HG03175 (cell line): ENCODE measurements at regions not wholly inside any gene's neighbourhood (a gene's known extent, or its start where the extent isn't known, plus 50 kb on each side); places are given as distances from the start of the nearest gene placed in this dataset.

ENCODE experiments used
- ATAC-seq: cut with Tn5 transposase; IDR thresholded peaks from one replicate; pipeline ENCODE4 v1.9.1; 2021; ENCODE audit warnings: mild to moderate bottlenecking, moderate library complexity; ENCODE audit not compliant: unreplicated experiment

- ATAC-seq, result no peak
Measured at GRCh38 chr12:98182821-98183220, 332.6 kb upstream of the TMPO start.

- no peak for ATAC-seq
Measured at GRCh38 chr12:98185606-98186005, 329.8 kb upstream of the TMPO start.

GRCh38 chr12:98188650-98189077, 326.7 kb upstream of the TMPO start:
- no peak for ATAC-seq

- no peak for ATAC-seq
Measured at GRCh38 chr12:98194591-98194990, 320.8 kb upstream of the TMPO start.

- no peak for ATAC-seq
Measured at GRCh38 chr12:98198261-98198982, 317.0 kb upstream of the TMPO start.

GRCh38 chr12:98208816-98209215, 306.6 kb upstream of the TMPO start:
- no peak for ATAC-seq

GRCh38 chr12:98211909-98212695, 303.3 kb upstream of the TMPO start:
- ATAC-seq, result no peak

- no peak for ATAC-seq
Measured at GRCh38 chr12:98213556-98213955, 301.8 kb upstream of the TMPO start.

- ATAC-seq, result no peak
Measured at GRCh38 chr12:98217257-98217656, 298.1 kb upstream of the TMPO start.

GRCh38 chr12:98220636-98221035, 294.8 kb upstream of the TMPO start:
- ATAC-seq, result no peak

GRCh38 chr12:98221243-98221808, 294.1 kb upstream of the TMPO start:
- ATAC-seq, result no peak

GRCh38 chr12:98222135-98222534, 293.3 kb upstream of the TMPO start:
- no peak for ATAC-seq

- ATAC-seq, result peak; percentile 82
Measured at GRCh38 chr12:98224584-98225221, 290.7 kb upstream of the TMPO start.

GRCh38 chr12:98227162-98227561, 288.2 kb upstream of the TMPO start:
- no peak for ATAC-seq

- peak; percentile 38 for ATAC-seq
Measured at GRCh38 chr12:98228683-98229539, 286.5 kb upstream of the TMPO start.

- ATAC-seq, result no peak
Measured at GRCh38 chr12:98229540-98229924, 285.9 kb upstream of the TMPO start.

- no peak for ATAC-seq
Measured at GRCh38 chr12:98232753-98233390, 282.5 kb upstream of the TMPO start.

- ATAC-seq, result no peak
Measured at GRCh38 chr12:98235301-98235700, 280.1 kb upstream of the TMPO start.

- no peak for ATAC-seq
Measured at GRCh38 chr12:98238515-98239130, 276.8 kb upstream of the TMPO start.

- ATAC-seq, result no peak
Measured at GRCh38 chr12:98243190-98243589, 272.2 kb upstream of the TMPO start.
